NCI-H1694 treated with DMSO at 0.1 percent for 48 hours (cell line): ENCODE measurements at regions not wholly inside any gene's neighbourhood (a gene's known extent, or its start where the extent isn't known, plus 50 kb on each side); places are given as distances from the start of the nearest gene placed in this dataset.

Experiments
- DNase-seq: peaks from one replicate; lab custom pipeline; 2025; lab: John Stamatoyannopoulos, UW

DNA sequence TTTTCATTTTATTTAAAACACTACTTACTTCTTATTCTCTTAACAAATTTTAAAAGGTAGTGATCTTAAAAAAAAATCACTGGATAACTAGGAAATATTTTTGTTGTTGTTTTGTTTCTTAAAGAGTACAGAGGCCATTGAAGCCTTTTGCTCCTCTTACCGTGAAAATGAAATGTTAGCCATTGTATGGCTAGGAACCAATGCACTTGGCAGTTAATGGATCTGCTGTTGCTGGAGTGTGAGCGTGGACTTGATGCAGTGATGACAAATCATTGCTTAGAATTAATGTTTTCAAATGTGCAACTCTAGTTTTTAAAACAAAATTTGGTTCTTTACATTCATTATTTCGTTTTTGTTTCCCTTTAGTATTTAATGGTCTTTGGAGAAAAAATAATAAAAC, 162.3 kb downstream of the HAUS1 start:
- no peak for DNase-seq

DNA sequence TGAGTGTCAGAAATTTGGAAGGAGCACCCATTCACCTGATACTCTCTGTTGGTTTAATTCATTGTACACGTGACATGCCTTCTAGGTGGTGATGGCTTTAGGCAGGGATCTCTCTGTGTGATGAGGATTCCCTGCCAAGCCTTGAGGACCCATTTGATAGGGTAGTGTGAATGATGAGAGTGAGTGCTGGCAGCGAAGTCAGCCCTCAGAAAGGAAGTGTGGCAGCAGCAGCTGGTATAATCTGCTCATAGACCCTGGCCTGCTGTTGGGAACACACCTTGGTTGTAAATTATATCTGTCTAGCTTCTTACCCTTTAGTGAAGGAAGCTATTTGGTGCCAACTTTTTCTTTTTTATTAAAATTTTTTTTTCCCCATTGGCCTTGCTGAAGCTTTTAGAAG, 164.5 kb downstream of the HAUS1 start:
- DNase-seq: no peak

- no peak for DNase-seq
Observed at GRCh38 chr18:46269275-46269674, 165.1 kb downstream of the HAUS1 start.

DNA sequence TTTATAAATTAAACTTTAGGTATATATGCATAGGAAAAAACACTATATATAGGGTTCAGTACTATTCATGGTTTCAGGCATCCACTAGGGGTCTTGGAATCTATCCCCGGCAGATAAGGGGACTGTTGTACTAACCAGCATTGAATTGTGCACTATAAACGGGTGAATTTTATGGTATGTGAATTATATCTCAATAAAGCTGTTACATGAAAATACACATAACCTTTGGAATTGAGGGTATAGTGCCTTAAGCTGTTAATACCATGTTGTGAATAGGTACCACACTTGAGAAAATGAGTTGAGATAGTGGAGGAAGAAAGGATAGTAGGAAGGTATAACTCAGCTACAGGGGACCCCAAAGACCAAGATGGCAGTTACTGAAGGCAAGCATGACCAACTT, 167.3 kb downstream of the HAUS1 start:
- no peak for DNase-seq

- DNase-seq: no peak
Observed at GRCh38 chr18:46273861-46274260, 169.7 kb downstream of the HAUS1 start.

GRCh38 chr18:46274266-46274665, 170.1 kb downstream of the HAUS1 start:
- no peak for DNase-seq

DNA sequence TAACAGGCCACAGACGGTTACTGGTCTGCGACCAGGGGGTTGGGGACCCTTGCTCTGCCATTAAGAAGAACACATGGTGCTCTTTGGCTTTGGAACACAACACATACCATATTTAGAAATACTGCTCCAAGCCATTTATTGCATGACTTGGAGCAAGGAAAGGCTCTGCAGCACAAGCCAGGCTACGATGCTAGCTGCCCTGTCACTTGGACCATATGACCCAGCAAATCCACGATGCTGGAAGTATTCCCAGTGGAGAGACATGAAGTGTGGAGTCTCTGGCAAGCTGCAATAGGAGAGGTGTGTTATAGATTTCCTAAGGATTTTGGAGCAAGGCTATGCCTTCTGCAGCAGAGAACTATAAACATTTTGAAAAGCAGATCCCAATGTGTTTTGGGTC, 171.2 kb downstream of the HAUS1 start:
- no peak for DNase-seq

DNA sequence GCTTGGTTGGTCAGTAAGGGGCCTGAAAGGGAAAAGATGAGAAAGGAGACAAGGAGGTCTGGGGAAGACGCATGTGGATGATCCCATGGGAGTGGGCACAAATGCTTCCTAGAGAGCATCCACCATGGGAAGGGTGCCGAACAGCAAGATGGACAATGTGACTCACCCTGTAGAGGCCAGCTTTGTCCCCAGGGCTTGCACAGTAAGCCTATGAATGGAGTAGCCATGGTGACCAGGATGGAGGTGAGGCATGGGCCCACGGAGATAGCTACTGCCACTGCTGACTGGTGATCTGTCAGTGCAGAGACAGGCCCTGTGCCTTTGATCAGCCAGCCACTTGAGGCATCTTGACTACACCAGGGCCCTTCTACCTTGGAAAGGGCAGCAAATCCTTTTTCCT, 172.6 kb downstream of the HAUS1 start:
- no peak for DNase-seq

- DNase-seq: no peak
Observed at GRCh38 chr18:46278481-46279465, 174.6 kb downstream of the HAUS1 start.

GRCh38 chr18:46279673-46280072, 175.5 kb downstream of the HAUS1 start:
- no peak for DNase-seq

DNA sequence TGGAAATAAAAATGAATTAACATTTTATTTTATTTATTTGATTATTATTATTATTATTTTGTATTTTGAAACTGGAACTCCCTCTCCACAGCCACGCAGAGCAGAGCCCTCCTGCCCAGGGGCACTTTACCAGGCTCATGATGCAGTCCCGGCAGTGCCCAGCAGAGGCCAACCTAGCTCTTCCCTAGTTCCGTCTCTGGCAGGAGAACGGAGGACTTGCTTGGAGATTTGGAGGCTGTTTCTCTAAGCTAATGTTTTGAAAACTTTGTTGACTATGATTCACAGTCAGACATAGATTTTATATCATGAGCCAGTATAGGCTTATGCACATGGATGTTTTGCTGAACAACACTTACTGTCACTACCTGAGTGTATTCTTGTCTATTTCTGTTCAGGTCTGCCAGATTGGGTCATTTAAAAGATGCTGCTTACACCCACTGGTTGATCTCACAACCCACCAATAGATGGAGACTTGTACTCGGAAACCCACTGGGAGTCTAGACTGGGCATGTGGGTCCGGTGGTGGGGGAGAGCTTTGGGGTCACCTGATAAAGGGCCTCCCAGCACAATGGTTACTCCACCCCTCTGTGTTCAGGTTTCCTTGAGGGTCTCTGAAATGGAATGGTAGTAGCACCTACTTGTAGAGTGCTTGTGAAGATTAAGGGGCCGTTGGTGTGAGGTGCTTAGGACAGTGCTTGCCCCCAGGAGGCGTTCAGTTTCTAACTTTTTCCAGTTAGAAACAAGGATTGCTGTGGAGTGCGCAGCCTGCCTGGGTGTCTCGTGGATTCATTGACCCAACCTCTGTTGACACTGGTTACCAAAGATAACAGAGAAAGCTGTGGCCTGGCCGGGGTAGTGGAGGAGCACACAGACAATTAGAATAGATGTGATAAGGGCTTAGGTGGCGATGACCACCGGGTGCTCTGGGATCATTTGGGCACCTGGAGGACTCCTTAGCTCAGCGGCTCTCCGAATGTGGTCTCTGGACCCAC, 177.3 kb downstream of the HAUS1 start:
- peak; percentile 72 for DNase-seq

- no peak for DNase-seq
Observed at GRCh38 chr18:46282177-46282570, 178.0 kb downstream of the HAUS1 start.

- no peak for DNase-seq
Observed at GRCh38 chr18:46282646-46283045, 178.5 kb downstream of the HAUS1 start.

DNA sequence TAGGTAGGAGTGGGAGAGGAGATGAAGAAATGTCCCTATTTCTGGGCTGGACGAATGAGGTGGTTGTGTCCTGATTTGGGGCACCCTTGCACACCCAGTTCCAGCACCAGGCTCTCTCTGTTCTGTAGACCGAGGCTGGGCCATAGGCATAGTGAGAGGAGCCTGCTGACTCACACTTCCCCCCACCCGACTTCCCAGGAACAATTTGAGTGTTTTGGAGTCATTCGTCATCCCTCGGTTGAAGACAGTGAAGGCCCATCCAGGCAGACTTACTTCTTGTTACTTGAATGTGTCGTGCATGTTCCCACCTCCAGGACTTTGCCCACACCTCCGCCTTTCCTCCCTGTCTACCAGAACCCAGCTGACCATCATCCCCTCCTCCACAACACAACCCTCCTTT, 179.1 kb downstream of the HAUS1 start:
- DNase-seq: no peak

- DNase-seq: no peak
Observed at GRCh38 chr18:46283895-46284295, 179.7 kb downstream of the HAUS1 start.

DNA sequence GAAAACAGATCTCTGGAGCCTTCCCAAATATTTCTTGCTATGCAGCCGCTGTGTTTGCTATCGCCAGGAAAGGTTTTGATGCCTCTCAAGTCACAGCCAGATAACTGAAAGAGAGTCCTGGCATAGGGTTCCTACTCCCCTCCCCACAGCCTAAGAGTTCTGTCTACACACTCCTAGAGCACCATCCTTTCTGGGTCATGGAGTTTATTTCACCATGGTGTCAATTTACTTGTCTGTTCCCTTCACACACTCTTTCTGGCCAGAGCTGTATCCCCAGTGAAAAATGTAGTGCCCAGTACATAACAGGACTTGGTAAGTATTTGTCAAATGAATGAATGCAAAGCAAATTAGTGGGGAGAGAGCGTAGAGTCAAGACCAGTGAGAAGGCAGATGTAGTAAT, 185.3 kb downstream of the HAUS1 start:
- DNase-seq: no peak

- no peak for DNase-seq
Observed at GRCh38 chr18:46289931-46290330, 185.7 kb downstream of the HAUS1 start.

DNA sequence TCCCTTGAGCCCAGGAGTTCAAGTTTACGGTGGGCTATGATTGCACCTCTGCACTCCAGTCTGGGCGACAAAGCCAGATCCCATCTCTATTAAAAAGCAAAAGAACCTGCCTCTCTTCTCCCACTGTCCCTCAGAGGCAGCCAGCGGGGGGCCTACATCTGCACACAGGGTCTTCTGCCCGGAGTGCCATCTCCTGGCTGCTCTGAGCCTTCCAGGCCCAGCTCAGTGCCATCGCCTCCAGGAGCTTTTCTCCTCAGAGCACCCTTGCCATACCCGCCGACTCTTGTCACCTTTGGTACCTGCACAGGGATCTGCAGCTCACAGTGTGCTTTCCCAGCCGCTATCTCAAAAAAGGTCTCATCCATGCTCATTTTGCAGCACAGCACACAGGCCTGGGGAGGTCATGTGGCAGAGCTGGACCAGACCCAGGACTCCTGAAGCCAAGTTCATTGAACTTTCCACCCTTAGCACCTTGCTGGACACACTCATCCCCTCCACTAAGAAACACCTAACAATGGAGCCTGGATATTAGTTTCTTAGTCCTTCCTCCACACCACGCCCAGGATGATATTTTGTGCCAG, 186.3 kb downstream of the HAUS1 start:
- no peak for DNase-seq

DNA sequence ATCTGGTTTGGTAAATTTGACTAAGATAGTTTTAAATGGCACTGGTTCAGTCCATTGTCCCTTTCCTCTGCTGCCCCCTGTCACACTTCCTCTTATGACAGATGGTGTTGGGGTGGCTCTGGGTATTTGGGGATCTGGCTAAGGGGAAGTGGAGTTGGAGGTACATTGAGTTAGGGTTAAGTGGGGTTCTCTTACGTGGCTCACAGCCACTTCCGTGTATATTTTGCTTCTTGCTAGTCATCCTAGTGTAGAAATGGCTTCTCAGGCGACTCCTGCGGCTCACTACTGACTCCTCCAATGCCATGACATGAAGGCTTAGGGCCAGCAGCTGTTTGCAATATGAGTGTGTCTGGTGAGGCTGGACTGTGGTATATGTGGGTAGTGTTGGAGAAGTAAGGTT, 187.0 kb downstream of the HAUS1 start:
- no peak for DNase-seq

GRCh38 chr18:46293742-46294181, 189.6 kb downstream of the HAUS1 start:
- DNase-seq: no peak

- DNase-seq: no peak
Observed at GRCh38 chr18:46294318-46294717, 190.1 kb downstream of the HAUS1 start.

DNA sequence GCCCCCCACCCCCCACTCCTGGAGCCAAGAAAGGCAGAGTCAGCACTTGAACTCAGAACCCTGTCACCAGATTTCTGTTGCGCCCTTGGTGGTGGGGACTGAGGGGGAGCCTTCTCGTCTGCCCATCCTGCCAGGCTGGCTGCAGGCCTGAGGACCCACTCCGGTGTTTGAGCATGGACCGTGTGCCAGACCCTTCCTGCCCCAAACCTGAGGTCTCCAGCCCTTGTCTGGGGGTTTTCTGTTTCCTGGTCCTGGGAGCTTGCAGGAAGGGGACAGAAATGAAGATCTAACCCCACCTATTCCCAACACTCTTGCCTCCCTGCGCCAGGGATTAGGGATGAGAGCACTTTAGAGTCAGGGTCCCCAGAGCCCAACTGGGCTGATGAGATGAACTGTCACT, 190.6 kb downstream of the HAUS1 start:
- DNase-seq: no peak
